ENCODE measurements at regions not wholly inside any gene's neighbourhood (a gene's known extent, or its start where the extent isn't known, plus 50 kb on each side); places are given as distances from the start of the nearest gene placed in this dataset.

GRCh38 chr3:71901645-71902044, 116.7 kb upstream of the PROK2 start:
- Histone ChIP-seq H3K9ac (no peak overlapping the region), H2AFZ (ENCODE audit: low read depth) (no peak overlapping the region), H3K27me3 (ENCODE audit: insufficient read depth) (no peaks in the 10 kb centered on the region), H3K36me3 (replicated peaks in 1 of 2; ENCODE audit: control insufficient read depth in 1 of 2, insufficient read depth in 2 of 2, low read length in 1 of 2) (no peaks in the 10 kb centered on the region), H3K9me2 (no peaks in the 10 kb centered on the region), H3K9me3 (no peaks in the 10 kb centered on the region), H3K4me3 (ENCODE audit: low read depth in 2 of 2, low read length in 1 of 2) (no peak overlapping the region), H4K20me1 (ENCODE audit: insufficient read depth) (no peaks in the 10 kb centered on the region), H3K4me1 (ENCODE audit: control insufficient read depth in 1 of 2, insufficient read depth in 2 of 2, low read depth in 1 of 2, low read length in 1 of 2) (no peaks in the 10 kb centered on the region), H3K27ac (ENCODE audit: low read depth in 2 of 2, low read length in 1 of 2) (no peak overlapping the region), H3F3A (replicated peaks; ENCODE audit: insufficient read depth) (no peaks in the 10 kb centered on the region), H3K4me2 (no peak overlapping the region), H3K79me2 (ENCODE audit: insufficient read depth) (no peaks in the 10 kb centered on the region)
- no peak for DNase-seq
- no peak for TF ChIP-seq RXRA (IDR thresholded peaks at IDR 0.05; ENCODE audit: borderline replicate concordance, low read depth)
- TF ChIP-seq USF1 (IDR thresholded peaks at IDR 0.05; ENCODE audit: borderline replicate concordance, low read depth): no peak
- TF ChIP-seq, protein P1, sequence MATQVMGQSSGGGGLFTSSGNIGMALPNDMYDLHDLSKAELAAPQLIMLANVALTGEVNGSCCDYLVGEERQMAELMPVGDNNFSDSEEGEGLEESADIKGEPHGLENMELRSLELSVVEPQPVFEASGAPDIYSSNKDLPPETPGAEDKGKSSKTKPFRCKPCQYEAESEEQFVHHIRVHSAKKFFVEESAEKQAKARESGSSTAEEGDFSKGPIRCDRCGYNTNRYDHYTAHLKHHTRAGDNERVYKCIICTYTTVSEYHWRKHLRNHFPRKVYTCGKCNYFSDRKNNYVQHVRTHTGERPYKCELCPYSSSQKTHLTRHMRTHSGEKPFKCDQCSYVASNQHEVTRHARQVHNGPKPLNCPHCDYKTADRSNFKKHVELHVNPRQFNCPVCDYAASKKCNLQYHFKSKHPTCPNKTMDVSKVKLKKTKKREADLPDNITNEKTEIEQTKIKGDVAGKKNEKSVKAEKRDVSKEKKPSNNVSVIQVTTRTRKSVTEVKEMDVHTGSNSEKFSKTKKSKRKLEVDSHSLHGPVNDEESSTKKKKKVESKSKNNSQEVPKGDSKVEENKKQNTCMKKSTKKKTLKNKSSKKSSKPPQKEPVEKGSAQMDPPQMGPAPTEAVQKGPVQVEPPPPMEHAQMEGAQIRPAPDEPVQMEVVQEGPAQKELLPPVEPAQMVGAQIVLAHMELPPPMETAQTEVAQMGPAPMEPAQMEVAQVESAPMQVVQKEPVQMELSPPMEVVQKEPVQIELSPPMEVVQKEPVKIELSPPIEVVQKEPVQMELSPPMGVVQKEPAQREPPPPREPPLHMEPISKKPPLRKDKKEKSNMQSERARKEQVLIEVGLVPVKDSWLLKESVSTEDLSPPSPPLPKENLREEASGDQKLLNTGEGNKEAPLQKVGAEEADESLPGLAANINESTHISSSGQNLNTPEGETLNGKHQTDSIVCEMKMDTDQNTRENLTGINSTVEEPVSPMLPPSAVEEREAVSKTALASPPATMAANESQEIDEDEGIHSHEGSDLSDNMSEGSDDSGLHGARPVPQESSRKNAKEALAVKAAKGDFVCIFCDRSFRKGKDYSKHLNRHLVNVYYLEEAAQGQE (IDR thresholded peaks at IDR 0.05; ENCODE audit: low read depth, low read length): no peak
- WGBS (ENCODE audit: low lambda C conversion rate): 68% methylated on average over 9 of the region's 9 CpGs
- CTCF ChIA-PET: interaction anchor here (0.5 to 1.5 kb wide), 2 partner anchors 11 to 26 kb away, joined by 3 to 8 read pairs; no protein-coding TSS in a partner anchor
- POLR2A ChIA-PET: no interaction called here

DNA sequence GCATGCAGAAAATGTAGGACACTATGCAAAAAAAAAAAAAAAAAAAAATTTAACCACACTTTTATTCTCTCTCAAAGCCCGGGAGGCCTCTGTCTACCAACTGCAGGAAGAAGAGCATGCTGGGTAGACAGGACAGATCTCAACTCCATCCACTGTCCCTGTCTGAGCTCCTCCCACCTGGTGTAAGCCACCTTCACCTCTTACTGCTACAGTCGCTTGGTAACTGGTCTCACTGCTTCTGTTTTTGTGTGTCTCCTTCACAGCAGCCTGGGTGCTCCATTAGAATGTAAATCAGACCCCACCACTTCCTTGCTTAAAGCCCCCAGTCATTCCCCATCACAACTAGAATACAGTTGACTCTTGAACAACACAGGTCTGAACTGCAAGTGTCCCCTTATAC, 115.1 kb upstream of the PROK2 start:
- 57% methylated on average over 2 of the region's 2 CpGs for WGBS (ENCODE audit: low lambda C conversion rate)

DNA sequence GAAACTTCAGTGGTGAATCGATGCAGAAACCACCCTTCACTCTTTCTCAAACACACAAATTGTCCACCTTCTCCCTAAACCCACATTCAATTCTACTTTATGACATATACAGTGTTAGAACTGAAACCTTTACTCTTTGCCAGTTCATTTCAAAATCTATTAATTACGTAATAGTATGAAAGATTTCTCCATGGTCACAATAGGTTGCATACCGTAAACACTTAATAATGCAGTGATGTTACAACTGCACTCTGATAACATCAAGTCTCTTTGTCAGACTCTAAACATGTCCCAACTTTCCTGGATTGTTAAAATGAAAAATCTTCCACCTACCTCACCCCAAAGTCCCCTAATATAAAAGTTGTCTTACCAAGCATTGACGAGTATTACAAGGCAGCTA, 111.8 kb upstream of the PROK2 start:
- Histone ChIP-seq H3F3A (replicated peaks; ENCODE audit: insufficient read depth) (no peaks in the 10 kb centered on the region), H3K36me3 (replicated peaks in 1 of 2; ENCODE audit: control insufficient read depth in 1 of 2, insufficient read depth in 2 of 2, low read length in 1 of 2) (no peaks in the 10 kb centered on the region), H3K27ac (ENCODE audit: low read depth in 2 of 2, low read length in 1 of 2) (no peak overlapping the region), H3K27me3 (ENCODE audit: insufficient read depth) (no peaks in the 10 kb centered on the region), H3K4me1 (ENCODE audit: control insufficient read depth in 1 of 2, insufficient read depth in 2 of 2, low read depth in 1 of 2, low read length in 1 of 2) (no peaks in the 10 kb centered on the region; a peak in 1 of 4 replicates), H3K4me3 (ENCODE audit: low read depth in 2 of 2, low read length in 1 of 2) (no peak overlapping the region), H3K9me3 (no peaks in the 10 kb centered on the region), H3K4me2 (no peak overlapping the region), H3K9me2 (no peaks in the 10 kb centered on the region), H2AFZ (ENCODE audit: low read depth) (no peak overlapping the region), H3K79me2 (ENCODE audit: insufficient read depth) (no peaks in the 10 kb centered on the region), H4K20me1 (ENCODE audit: insufficient read depth) (no peaks in the 10 kb centered on the region), H3K9ac (no peak overlapping the region)
- no peak for DNase-seq
- ChIA-PET POLR2A (no interaction called here), CTCF (interaction anchor here (1.3 to 2.3 kb wide), 3 partner anchors 22 to 167 kb away, joined by 3 to 9 read pairs (median 3); no protein-coding TSS in a partner anchor)
- WGBS (ENCODE audit: low lambda C conversion rate): 56% methylated on average over 4 of the region's 4 CpGs
- TF ChIP-seq IRF3 (IDR thresholded peaks at IDR 0.05; ENCODE audit: low read depth, low read length) (no peak), RFX5 (IDR thresholded peaks at IDR 0.05; ENCODE audit: low read length) (no peak), TCF12 (IDR thresholded peaks at IDR 0.05) (no peak), CHD2 (IDR thresholded peaks at IDR 0.05; ENCODE audit: low read length, partially characterized antibody) (no peak), EZH2phosphoT487 (IDR thresholded peaks at IDR 0.05; ENCODE audit: borderline replicate concordance, low read depth) (no peak), EP300 (IDR thresholded peaks at IDR 0.05; ENCODE audit: borderline replicate concordance in 1 of 2, low read depth in 1 of 2, low read length in 1 of 2) (no peak), MXI1 (IDR thresholded peaks at IDR 0.05; ENCODE audit: low read depth, low read length) (no peak), GATA2 (CRISPR knock-in tag; IDR thresholded peaks at IDR 0.05) (no peak)
- TF ChIP-seq, protein P2, sequence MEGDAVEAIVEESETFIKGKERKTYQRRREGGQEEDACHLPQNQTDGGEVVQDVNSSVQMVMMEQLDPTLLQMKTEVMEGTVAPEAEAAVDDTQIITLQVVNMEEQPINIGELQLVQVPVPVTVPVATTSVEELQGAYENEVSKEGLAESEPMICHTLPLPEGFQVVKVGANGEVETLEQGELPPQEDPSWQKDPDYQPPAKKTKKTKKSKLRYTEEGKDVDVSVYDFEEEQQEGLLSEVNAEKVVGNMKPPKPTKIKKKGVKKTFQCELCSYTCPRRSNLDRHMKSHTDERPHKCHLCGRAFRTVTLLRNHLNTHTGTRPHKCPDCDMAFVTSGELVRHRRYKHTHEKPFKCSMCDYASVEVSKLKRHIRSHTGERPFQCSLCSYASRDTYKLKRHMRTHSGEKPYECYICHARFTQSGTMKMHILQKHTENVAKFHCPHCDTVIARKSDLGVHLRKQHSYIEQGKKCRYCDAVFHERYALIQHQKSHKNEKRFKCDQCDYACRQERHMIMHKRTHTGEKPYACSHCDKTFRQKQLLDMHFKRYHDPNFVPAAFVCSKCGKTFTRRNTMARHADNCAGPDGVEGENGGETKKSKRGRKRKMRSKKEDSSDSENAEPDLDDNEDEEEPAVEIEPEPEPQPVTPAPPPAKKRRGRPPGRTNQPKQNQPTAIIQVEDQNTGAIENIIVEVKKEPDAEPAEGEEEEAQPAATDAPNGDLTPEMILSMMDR (IDR thresholded peaks at IDR 0.05): no peak
- TF ChIP-seq, protein P3, sequence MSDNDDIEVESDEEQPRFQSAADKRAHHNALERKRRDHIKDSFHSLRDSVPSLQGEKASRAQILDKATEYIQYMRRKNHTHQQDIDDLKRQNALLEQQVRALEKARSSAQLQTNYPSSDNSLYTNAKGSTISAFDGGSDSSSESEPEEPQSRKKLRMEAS (IDR thresholded peaks at IDR 0.05; ENCODE audit: low read depth): no peak

More for the DNA sequence above, 115.1 kb upstream of the PROK2 start:
- no peak overlapping the region for H3K4me2 ChIP-seq
- H3K36me3 ChIP-seq (replicated peaks in 1 of 2; ENCODE audit: control insufficient read depth in 1 of 2, insufficient read depth in 2 of 2, low read length in 1 of 2): no peaks in the 10 kb centered on the region
- no peaks in the 10 kb centered on the region for H3K9me3 ChIP-seq
- no peak overlapping the region for H3K4me3 ChIP-seq (ENCODE audit: low read depth in 2 of 2, low read length in 1 of 2)
- no peak overlapping the region for H2AFZ ChIP-seq (ENCODE audit: low read depth)
- H3F3A ChIP-seq (replicated peaks; ENCODE audit: insufficient read depth): no peaks in the 10 kb centered on the region
- H3K27me3 ChIP-seq (ENCODE audit: insufficient read depth): no peaks in the 10 kb centered on the region
- no peaks in the 10 kb centered on the region for H4K20me1 ChIP-seq (ENCODE audit: insufficient read depth)
- H3K27ac ChIP-seq (ENCODE audit: low read depth in 2 of 2, low read length in 1 of 2): no peak overlapping the region
- H3K9me2 ChIP-seq: no peaks in the 10 kb centered on the region
- no peak overlapping the region for H3K9ac ChIP-seq
- H3K79me2 ChIP-seq (ENCODE audit: insufficient read depth): no peaks in the 10 kb centered on the region
- ChIA-PET POLR2A (no interaction called here), CTCF (no interaction called here)
- DNase-seq: no peak
- TF ChIP-seq NFIC (IDR thresholded peaks at IDR 0.05; ENCODE audit: borderline replicate concordance): no peak
- no peak for TF ChIP-seq GABPA (IDR thresholded peaks at IDR 0.05; ENCODE audit: low read depth)
- no peak for TF ChIP-seq YY1 (IDR thresholded peaks at IDR 0.05; ENCODE audit: low read depth)
- H3K4me1 ChIP-seq (ENCODE audit: control insufficient read depth in 1 of 2, insufficient read depth in 2 of 2, low read depth in 1 of 2, low read length in 1 of 2): no peaks in the 10 kb centered on the region
